ENCODE measurements at regions not wholly inside any gene's neighbourhood (a gene's known extent, or its start where the extent isn't known, plus 50 kb on each side); places are given as distances from the start of the nearest gene placed in this dataset.

GRCh38 chr2:198917926-198918720 lies 539.6 kb downstream of the SATB2 start:
- TF ChIP-seq CREB1 (IDR thresholded peaks at IDR 0.05; ENCODE audit: low read depth): no peak
- no peak for TF ChIP-seq TAF1 (IDR thresholded peaks at IDR 0.05; ENCODE audit: low read depth)

Data from Ishikawa (cell line).